ENCODE measurements at regions not wholly inside any gene's neighbourhood (a gene's known extent, or its start where the extent isn't known, plus 50 kb on each side); places are given as distances from the start of the nearest gene placed in this dataset.

- intact Hi-C loops (cut with micrococcal nuclease), result no loop called here
- no peak for ATAC-seq
- Histone ChIP-seq H4K20me1 (replicated peaks; ENCODE audit: control insufficient read depth, insufficient read depth, low read length) (no peaks in the 10 kb centered on the region), H3K27ac (ENCODE audit: extremely low read depth, low read depth, low read length) (no peak overlapping the region), H3K79me2 (ENCODE audit: control insufficient read depth, insufficient read depth, low read length) (no peaks in the 10 kb centered on the region), H3K9me3 (replicated peaks; ENCODE audit: control insufficient read depth, insufficient read depth, low read depth, low read length) (no peaks in the 10 kb centered on the region), H3K4me2 (ENCODE audit: insufficient read depth, low read length) (no peak overlapping the region), H3K36me3 (ENCODE audit: control insufficient read depth, insufficient read depth, low read length) (no peaks in the 10 kb centered on the region), H3K9ac (ENCODE audit: insufficient read depth in 1 of 2, low read depth in 2 of 2, low read length in 2 of 2) (no peak overlapping the region), H3K9me1 (ENCODE audit: control insufficient read depth, insufficient read depth, low read length) (no peaks in the 10 kb centered on the region), H2AFZ (ENCODE audit: low read depth, low read length) (no peak overlapping the region), H3K4me1 (replicated peaks in 1 of 2; ENCODE audit: control insufficient read depth in 2 of 2, insufficient read depth in 2 of 2, low read length in 2 of 2) (no peaks in the 10 kb centered on the region), H3K27me3 (ENCODE audit: control insufficient read depth in 2 of 2, insufficient read depth in 2 of 2, low read length in 2 of 2) (peaks cover 0 to 34% of the 10 kb centered on the region in 2 experiments; a peak in 3 of 5 replicates), H3K4me3 (no peak overlapping the region)
- POLR2A ChIA-PET, result interaction anchor here (0.6 kb wide), 1 partner anchor 36 kb away, joined by 4 read pairs; no protein-coding TSS in a partner anchor
- BruUV-seq (replicated peaks), result no TSS peak
- CTCF ChIA-PET (ENCODE audit: low intra/inter-chr PET ratio), result no interaction called here
- 0% methylated on average over 6 of the region's 7 CpGs for WGBS (ENCODE audit: insufficient coverage, low coverage, missing lambda C conversion rate)
- no peak for TF ChIP-seq MITF (IDR thresholded peaks at IDR 0.05)
- TF ChIP-seq TAF1 (IDR thresholded peaks at IDR 0.05; ENCODE audit: control insufficient read depth, extremely low read depth, insufficient read depth, low read length, severe bottlenecking), result no peak
- no peak for TF ChIP-seq MECOM (CRISPR knock-in tag; IDR thresholded peaks at IDR 0.05)
- TF ChIP-seq ZBTB34 (CRISPR knock-in tag; IDR thresholded peaks at IDR 0.05), result no peak
- no peak for TF ChIP-seq MTA1 (IDR thresholded peaks at IDR 0.05; ENCODE audit: borderline replicate concordance)
- TF ChIP-seq PYGO2 (tag; IDR thresholded peaks at IDR 0.05), result no peak
- no peak for TF ChIP-seq IRF1 (CRISPR knock-in tag; IDR thresholded peaks at IDR 0.05; ENCODE audit: borderline replicate concordance)
- no peak for TF ChIP-seq HMG20A (CRISPR knock-in tag; conservative IDR thresholded peaks at IDR 0.05)
- no peak for TF ChIP-seq ZNF12 (CRISPR knock-in tag; IDR thresholded peaks at IDR 0.05)
- TF ChIP-seq HOMEZ (CRISPR knock-in tag; IDR thresholded peaks at IDR 0.05), result no peak
- no peak for TF ChIP-seq HDAC6 (IDR thresholded peaks at IDR 0.05; ENCODE audit: low read depth, low read length)
- no peak for TF ChIP-seq ZNF24 (IDR thresholded peaks at IDR 0.05)
- TF ChIP-seq MBD1 (CRISPR knock-in tag; IDR thresholded peaks at IDR 0.05), result no peak
- no peak for TF ChIP-seq MYBL2 (IDR thresholded peaks at IDR 0.05; ENCODE audit: low read depth)
- no peak for TF ChIP-seq MYBL2 (CRISPR knock-in tag; IDR thresholded peaks at IDR 0.05; ENCODE audit: borderline replicate concordance)
- no peak for TF ChIP-seq ZNF253 (CRISPR knock-in tag; conservative IDR thresholded peaks at IDR 0.05)
- no peak for TF ChIP-seq RB1 (IDR thresholded peaks at IDR 0.05; ENCODE audit: low read depth)
- in situ Hi-C loops (cut with MboI), result no loop called here
- no peak for DNase-seq (ENCODE audit: extremely low read depth in 1 of 4, low spot score in 3 of 4)
- no peak for FAIRE-seq
Observed at GRCh38 chr2:2582998-2583545, 252.0 kb upstream of the MYT1L start.

All from K562 (cell line).